ENCODE measurements at regions not wholly inside any gene's neighbourhood (a gene's known extent, or its start where the extent isn't known, plus 50 kb on each side); places are given as distances from the start of the nearest gene placed in this dataset.

DNA sequence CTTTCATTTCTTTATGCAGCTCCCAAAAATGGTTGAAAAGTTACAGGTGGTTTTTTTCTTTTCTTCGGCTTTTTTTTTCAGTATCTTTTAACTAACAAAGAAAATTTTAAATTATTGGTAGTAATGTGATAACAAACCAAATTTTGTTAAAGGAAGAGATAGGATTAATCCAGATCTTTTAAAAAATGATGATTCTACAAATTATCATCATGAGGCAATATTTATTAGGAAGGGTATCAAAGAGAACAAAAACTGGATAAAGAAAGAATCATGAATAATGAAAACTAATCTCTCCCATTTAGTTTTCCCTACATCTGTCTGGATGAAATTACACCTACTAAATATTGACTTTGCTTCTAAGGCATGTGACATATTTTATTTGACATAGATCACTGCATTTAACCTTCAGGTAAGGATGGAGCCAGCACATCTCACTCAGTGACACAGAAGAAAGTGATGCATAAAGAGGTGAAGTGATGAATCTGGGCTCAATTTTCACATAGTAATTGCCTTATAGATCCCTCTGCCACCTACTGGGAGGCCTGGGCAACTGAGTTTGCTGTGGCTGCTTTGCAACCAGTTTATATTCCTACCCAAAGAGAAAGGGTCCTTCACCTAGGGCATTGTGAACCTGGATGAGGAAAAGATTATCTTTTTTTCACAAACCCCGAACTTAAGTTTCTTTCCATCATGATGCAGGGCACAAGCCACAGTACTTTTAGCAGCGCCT is 155.6 kb downstream of the HNRNPD start:
- TF ChIP-seq EP300 (IDR thresholded peaks at IDR 0.05) (no peak), CTCF (IDR thresholded peaks at IDR 0.05) (peak in 1 of 3 experiments; percentile 9), POLR2A (IDR thresholded peaks at IDR 0.05; ENCODE audit: low read depth) (no peak), POLR2AphosphoS5 (IDR thresholded peaks at IDR 0.05) (no peak)
